HepG2 (cell line): ENCODE measurements at regions not wholly inside any gene's neighbourhood (a gene's known extent, or its start where the extent isn't known, plus 50 kb on each side); places are given as distances from the start of the nearest gene placed in this dataset.

ENCODE experiments used
- ATAC-seq: fragments of 200-7000 bp; cut with Tn5 transposase; 3 replicates; pipeline ENCODE4 v1.9.1; 2020; ENCODE audit warnings: mild to moderate bottlenecking, moderate library complexity
- BruUV-seq: library from RNA; stranded (reverse); fragments of 400-500 nt; replicated peaks from 2 replicates; lab custom pipeline; 2021; lab: Mats Ljungman, UMichigan
- CTCF ChIA-PET: fragments of 300-600 bp; formaldehyde crosslinking; extraction: SDS; loops from one replicate; lab custom pipeline; 2021; ENCODE audit warnings: low total read pairs, inconsistent platforms, low intra/inter-chr PET ratio; lab: Yijun Ruan, JAX
- POLR2A ChIA-PET: fragments of 350-600 bp; sonication (Branson Sonifier 250); formaldehyde crosslinking; loops from one replicate; lab custom pipeline; 2020; ENCODE audit warnings: antibody characterized with exemption, inconsistent platforms; lab: Yijun Ruan, JAX
- DNase-seq: peaks from one replicate; pipeline ENCODE4 v3.0.0-alpha.2; 2015; ENCODE audit warnings: low spot score
- FAIRE-seq: peaks from 3 replicates; lab custom pipeline; 2011; peaks lifted over from hg19 to GRCh38; lab: Jason Lieb, UNC
- H2AFZ ChIP-seq: one replicate; pipeline ENCODE4 v1.6.1; 2011; ENCODE audit warnings: low read length, inconsistent platforms
- H3K27ac ChIP-seq: fragments of 300-600 bp; 3 replicates; pipeline ENCODE4 v1.8.0; 2011; ENCODE audit warnings: mixed run types, mild to moderate bottlenecking, mixed read lengths, low read length, inconsistent platforms; ENCODE audit not compliant: insufficient read depth; ENCODE audit errors: extremely low read length
- H3K27me3 ChIP-seq, 2 experiments: fragments of 200-600 bp in 1 of 2; 2 replicates in 1 of 2; 3 replicates in 1 of 2; pipeline versions ENCODE4 v1.6.0 to v1.8.0; 2011; ENCODE audit warnings: low read length in 2 of 2, mild to moderate bottlenecking in 2 of 2, moderate library complexity in 2 of 2, inconsistent platforms in 1 of 2; ENCODE audit not compliant: insufficient read depth in 2 of 2, control insufficient read depth in 1 of 2
- H3K36me3 ChIP-seq, 2 experiments: fragments of 200-600 bp in 1 of 2; replicated peaks in 1 of 2; 2 replicates in 1 of 2; 3 replicates in 1 of 2; pipeline versions ENCODE4 v1.5.1 to v1.8.0; 2011; ENCODE audit warnings: low read length in 2 of 2, inconsistent platforms in 1 of 2; ENCODE audit not compliant: insufficient read depth in 2 of 2, control insufficient read depth in 1 of 2
- H3K4me1 ChIP-seq: 2 replicates; pipeline ENCODE4 v1.5.1; 2012; ENCODE audit warnings: low read length, inconsistent platforms; ENCODE audit not compliant: insufficient read depth
- H3K4me2 ChIP-seq: 2 replicates; pipeline ENCODE4 v1.6.0; 2011; ENCODE audit warnings: low read depth, low read length, inconsistent platforms
- H3K4me3 ChIP-seq, 3 experiments: fragments of 200-600 bp in 1 of 3; sonication (generic), shearing (Covaris generic) in 1 of 3; replicated peaks in 1 of 3; 2 replicates each; pipeline ENCODE4 v1.5.1; 2011 to 2016; ENCODE audit warnings: low read length in 3 of 3, inconsistent platforms in 2 of 3, low read depth in 2 of 3, mild to moderate bottlenecking in 2 of 3, control low read depth in 1 of 3, mixed read lengths in 1 of 3; ENCODE audit not compliant: insufficient read depth in 1 of 3
- H3K79me2 ChIP-seq: one replicate; pipeline ENCODE4 v1.6.1; 2011; ENCODE audit warnings: low read length, inconsistent platforms; ENCODE audit not compliant: insufficient read depth
- H3K9ac ChIP-seq: 2 replicates; pipeline ENCODE4 v1.6.0; 2011; ENCODE audit warnings: mild to moderate bottlenecking, low read depth, low read length, inconsistent platforms; ENCODE audit not compliant: insufficient read depth
- H3K9me3 ChIP-seq: 2 replicates; pipeline ENCODE4 v1.5.1; 2012; ENCODE audit warnings: mild to moderate bottlenecking, low read length
- H4K20me1 ChIP-seq: 2 replicates; pipeline ENCODE4 v1.6.0; 2011; ENCODE audit warnings: inconsistent platforms, mild to moderate bottlenecking, low read length, moderate library complexity; ENCODE audit not compliant: insufficient read depth
- ARNTL ChIP-seq: sonication (generic); formaldehyde crosslinking; IDR thresholded peaks from 2 replicates; pipeline ENCODE4 v1.4.0; 2020; ENCODE audit warnings: mild to moderate bottlenecking, missing genetic modification reagents
- POLR2AphosphoS5 ChIP-seq: IDR thresholded peaks from 2 replicates; pipeline ENCODE4 v1.6.1; 2012; ENCODE audit warnings: low read depth, low read length
- TMF1 ChIP-seq: sonication (generic); formaldehyde crosslinking; IDR thresholded peaks from 2 replicates; pipeline ENCODE4 v1.8.1; 2022; ENCODE audit warnings: low read depth, missing genetic modification reagents
- ZNF20 ChIP-seq: sonication (generic); formaldehyde crosslinking; IDR thresholded peaks from 2 replicates; pipeline ENCODE4 v1.4.0; 2020; ENCODE audit warnings: mild to moderate bottlenecking, moderate library complexity, missing genetic modification reagents
- ZNF207 ChIP-seq: fragments of 450-650 bp; IDR thresholded peaks from 2 replicates; pipeline ENCODE4 v1.6.1; 2016; ENCODE audit warnings: antibody characterized with exemption, borderline replicate concordance
- WGBS: methylation state at CpG from one replicate; pipeline ENCODE4 v1.1.6; 2017; ENCODE audit warnings: low lambda C conversion rate; 5-methylcytosine and 5-hydroxymethylcytosine counted together
- in situ Hi-C: cut with HindIII; loops from 2 replicates; pipeline ENCODE4 v1.10.0; 2017; ENCODE audit warnings: low pct_unique_long_range_greater_than_20kb; ENCODE audit not compliant: extremely low pct_ligation_motif_present
- intact Hi-C: fragments of 100-400 bp; cut with micrococcal nuclease; formaldehyde crosslinking; loops from one replicate; pipeline ENCODE4 v1.10.0; 2022; ENCODE audit not compliant: unreplicated experiment
- TF ChIP-seq, protein P1 (sequence below): sonication (generic); formaldehyde crosslinking; conservative IDR thresholded peaks from 2 replicates; pipeline ENCODE4 v1.8.0; 2022; ENCODE audit warnings: missing genetic modification reagents
- TF ChIP-seq, protein P2 (sequence below), 2 experiments: sonication (generic) in 1 of 2; formaldehyde crosslinking in 1 of 2; IDR thresholded peaks; 2 replicates each; pipeline versions ENCODE4 v1.6.1 to v1.9.0; 2014 to 2022; ENCODE audit warnings: antibody characterized with exemption in 1 of 2, borderline replicate concordance in 1 of 2, inconsistent platforms in 1 of 2, low read depth in 1 of 2, missing genetic modification reagents in 1 of 2
- TF ChIP-seq, protein P3 (sequence below), 2 experiments: sonication (generic) in 1 of 2; formaldehyde crosslinking in 1 of 2; IDR thresholded peaks; 2 replicates each; pipeline versions ENCODE4 v1.5.1 to v1.6.1; 2011 to 2020; ENCODE audit warnings: borderline replicate concordance in 1 of 2, low read depth in 1 of 2, low read length in 1 of 2, mild to moderate bottlenecking in 1 of 2, missing genetic modification reagents in 1 of 2, moderate library complexity in 1 of 2
- TF ChIP-seq, protein P4 (sequence below): sonication (generic); formaldehyde crosslinking; IDR thresholded peaks from 2 replicates; pipeline ENCODE4 v1.8.0; 2022; ENCODE audit warnings: mild to moderate bottlenecking, missing genetic modification reagents, moderate library complexity

DNA sequence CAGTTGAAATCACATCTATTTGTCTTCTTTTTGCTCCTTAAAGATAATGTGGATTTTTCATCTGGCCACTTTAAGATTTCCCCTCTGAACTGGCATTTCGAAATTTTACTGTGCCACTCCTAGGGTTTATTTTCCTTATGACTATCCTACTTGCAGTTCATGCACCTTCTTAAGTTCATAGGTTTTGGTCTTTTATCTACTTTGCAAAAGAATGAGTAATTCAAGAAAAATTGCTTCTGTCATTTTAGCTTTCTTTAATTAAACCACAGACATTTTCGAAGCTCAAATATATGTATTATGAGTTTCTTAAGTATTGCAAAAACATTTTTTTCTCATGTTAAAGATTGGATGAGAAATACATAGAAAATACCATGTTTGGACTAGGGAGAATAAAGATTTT lies 1244.8 kb upstream of the TMPRSS15 start (continued):
- TF ChIP-seq, protein P1, sequence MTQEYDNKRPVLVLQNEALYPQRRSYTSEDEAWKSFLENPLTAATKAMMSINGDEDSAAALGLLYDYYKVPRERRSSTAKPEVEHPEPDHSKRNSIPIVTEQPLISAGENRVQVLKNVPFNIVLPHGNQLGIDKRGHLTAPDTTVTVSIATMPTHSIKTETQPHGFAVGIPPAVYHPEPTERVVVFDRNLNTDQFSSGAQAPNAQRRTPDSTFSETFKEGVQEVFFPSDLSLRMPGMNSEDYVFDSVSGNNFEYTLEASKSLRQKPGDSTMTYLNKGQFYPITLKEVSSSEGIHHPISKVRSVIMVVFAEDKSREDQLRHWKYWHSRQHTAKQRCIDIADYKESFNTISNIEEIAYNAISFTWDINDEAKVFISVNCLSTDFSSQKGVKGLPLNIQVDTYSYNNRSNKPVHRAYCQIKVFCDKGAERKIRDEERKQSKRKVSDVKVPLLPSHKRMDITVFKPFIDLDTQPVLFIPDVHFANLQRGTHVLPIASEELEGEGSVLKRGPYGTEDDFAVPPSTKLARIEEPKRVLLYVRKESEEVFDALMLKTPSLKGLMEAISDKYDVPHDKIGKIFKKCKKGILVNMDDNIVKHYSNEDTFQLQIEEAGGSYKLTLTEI, result no peak
- TF ChIP-seq, protein P2, sequence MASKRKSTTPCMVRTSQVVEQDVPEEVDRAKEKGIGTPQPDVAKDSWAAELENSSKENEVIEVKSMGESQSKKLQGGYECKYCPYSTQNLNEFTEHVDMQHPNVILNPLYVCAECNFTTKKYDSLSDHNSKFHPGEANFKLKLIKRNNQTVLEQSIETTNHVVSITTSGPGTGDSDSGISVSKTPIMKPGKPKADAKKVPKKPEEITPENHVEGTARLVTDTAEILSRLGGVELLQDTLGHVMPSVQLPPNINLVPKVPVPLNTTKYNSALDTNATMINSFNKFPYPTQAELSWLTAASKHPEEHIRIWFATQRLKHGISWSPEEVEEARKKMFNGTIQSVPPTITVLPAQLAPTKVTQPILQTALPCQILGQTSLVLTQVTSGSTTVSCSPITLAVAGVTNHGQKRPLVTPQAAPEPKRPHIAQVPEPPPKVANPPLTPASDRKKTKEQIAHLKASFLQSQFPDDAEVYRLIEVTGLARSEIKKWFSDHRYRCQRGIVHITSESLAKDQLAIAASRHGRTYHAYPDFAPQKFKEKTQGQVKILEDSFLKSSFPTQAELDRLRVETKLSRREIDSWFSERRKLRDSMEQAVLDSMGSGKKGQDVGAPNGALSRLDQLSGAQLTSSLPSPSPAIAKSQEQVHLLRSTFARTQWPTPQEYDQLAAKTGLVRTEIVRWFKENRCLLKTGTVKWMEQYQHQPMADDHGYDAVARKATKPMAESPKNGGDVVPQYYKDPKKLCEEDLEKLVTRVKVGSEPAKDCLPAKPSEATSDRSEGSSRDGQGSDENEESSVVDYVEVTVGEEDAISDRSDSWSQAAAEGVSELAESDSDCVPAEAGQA (IDR thresholded peaks at IDR 0.05; ENCODE audit: low read depth), result no peak
- TF ChIP-seq, protein P2 (CRISPR knock-in tag; IDR thresholded peaks at IDR 0.05; ENCODE audit: borderline replicate concordance), result no peak

DNA sequence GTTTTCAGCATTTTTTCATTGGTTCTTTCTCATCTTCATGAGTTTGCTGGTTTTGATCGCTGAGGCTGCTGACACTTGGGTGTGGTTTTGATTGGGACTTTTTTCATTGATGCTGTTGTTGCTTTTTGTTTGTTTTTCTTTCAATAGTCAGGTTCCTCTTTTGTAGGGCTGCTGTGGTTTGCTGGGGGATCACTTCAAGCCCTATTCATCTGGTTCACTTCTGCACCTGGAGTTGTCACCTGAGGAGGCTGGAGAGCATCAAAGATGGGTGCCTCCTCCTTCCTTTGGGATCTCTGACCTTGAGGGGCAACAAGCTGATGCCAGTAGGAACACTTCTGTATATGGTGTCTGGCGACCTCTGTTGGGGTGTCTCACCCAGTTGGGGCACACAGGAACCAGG lies 1279.9 kb upstream of the TMPRSS15 start:
- no peaks in the 10 kb centered on the region for H3K79me2 ChIP-seq
- no peak for FAIRE-seq
- no peak overlapping the region for H3K4me3 ChIP-seq
- WGBS, result 2% methylated on average over 2 of the region's 2 CpGs
- no TSS peak for BruUV-seq
- H3K4me1 ChIP-seq, result no peaks in the 10 kb centered on the region
- no peak for ATAC-seq
- H3K4me2 ChIP-seq, result no peak overlapping the region
- no peaks in the 10 kb centered on the region for H3K36me3 ChIP-seq
- no peak overlapping the region for H2AFZ ChIP-seq
- in situ Hi-C loops (no loop called here), intact Hi-C loops (no loop called here)
- CTCF ChIA-PET, result no interaction called here
- H3K27me3 ChIP-seq, result no peaks in the 10 kb centered on the region
- DNase-seq, result no peak
- H4K20me1 ChIP-seq, result no peaks in the 10 kb centered on the region
- H3K27ac ChIP-seq, result no peak overlapping the region
- no peak overlapping the region for H3K9ac ChIP-seq
- peaks cover 89% of the 10 kb centered on the region for H3K9me3 ChIP-seq
- POLR2A ChIA-PET, result no interaction called here
- TF ChIP-seq POLR2AphosphoS5, result no peak
- no peak for TF ChIP-seq ZNF207
- no peak for TF ChIP-seq ZNF20 (CRISPR knock-in tag)
- TF ChIP-seq, protein P3, sequence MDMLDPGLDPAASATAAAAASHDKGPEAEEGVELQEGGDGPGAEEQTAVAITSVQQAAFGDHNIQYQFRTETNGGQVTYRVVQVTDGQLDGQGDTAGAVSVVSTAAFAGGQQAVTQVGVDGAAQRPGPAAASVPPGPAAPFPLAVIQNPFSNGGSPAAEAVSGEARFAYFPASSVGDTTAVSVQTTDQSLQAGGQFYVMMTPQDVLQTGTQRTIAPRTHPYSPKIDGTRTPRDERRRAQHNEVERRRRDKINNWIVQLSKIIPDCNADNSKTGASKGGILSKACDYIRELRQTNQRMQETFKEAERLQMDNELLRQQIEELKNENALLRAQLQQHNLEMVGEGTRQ (IDR thresholded peaks at IDR 0.05; ENCODE audit: low read depth, low read length), result no peak
- TF ChIP-seq, protein P3 (CRISPR knock-in tag; IDR thresholded peaks at IDR 0.05; ENCODE audit: borderline replicate concordance), result no peak
- TF ChIP-seq ARNTL (CRISPR knock-in tag), result no peak
- TF ChIP-seq, protein P4, sequence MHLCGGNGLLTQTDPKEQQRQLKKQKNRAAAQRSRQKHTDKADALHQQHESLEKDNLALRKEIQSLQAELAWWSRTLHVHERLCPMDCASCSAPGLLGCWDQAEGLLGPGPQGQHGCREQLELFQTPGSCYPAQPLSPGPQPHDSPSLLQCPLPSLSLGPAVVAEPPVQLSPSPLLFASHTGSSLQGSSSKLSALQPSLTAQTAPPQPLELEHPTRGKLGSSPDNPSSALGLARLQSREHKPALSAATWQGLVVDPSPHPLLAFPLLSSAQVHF (CRISPR knock-in tag), result no peak
- TF ChIP-seq TMF1 (CRISPR knock-in tag), result no peak
- TF ChIP-seq, protein P1, result no peak
